WTC11 (cell line): ENCODE measurements at regions not wholly inside any gene's neighbourhood (a gene's known extent, or its start where the extent isn't known, plus 50 kb on each side); places are given as distances from the start of the nearest gene placed in this dataset.

Source experiments
- ATAC-seq: fragments of 200-7000 bp; cut with Tn5 transposase; 2 replicates; pipeline ENCODE4 v1.10.0; 2021; ENCODE audit warnings: mild to moderate bottlenecking, moderate library complexity
- CTCF ChIA-PET: fragments of 300-600 bp; sonication (Branson Sonifier 250); formaldehyde crosslinking; loops from one replicate; lab custom pipeline; 2021; ENCODE audit warnings: antibody characterized with exemption; lab: Charles Lee
- POLR2A ChIA-PET: fragments of 350-600 bp; sonication (Branson Sonifier 250); formaldehyde crosslinking; loops from one replicate; lab custom pipeline; 2021; ENCODE audit warnings: antibody characterized with exemption; lab: Charles Lee
- DNase-seq: peaks from one replicate; pipeline ENCODE4 v3.0.0; 2021; ENCODE audit warnings: low spot score
- H3K27ac Mint-ChIP-seq: 2 replicates; pipeline ENCODE4 v1.8.0; 2021; ENCODE audit warnings: mixed read lengths
- H3K27me3 Mint-ChIP-seq: 2 replicates; pipeline ENCODE4 v1.8.0; 2021; ENCODE audit warnings: low read depth, mild to moderate bottlenecking, moderate library complexity, mixed read lengths
- H3K36me3 Mint-ChIP-seq: 2 replicates; pipeline ENCODE4 v1.8.0; 2021; ENCODE audit warnings: mixed read lengths
- H3K4me1 Mint-ChIP-seq: 2 replicates; pipeline ENCODE4 v1.8.0; 2022; ENCODE audit warnings: mixed read lengths
- H3K4me3 Mint-ChIP-seq: 2 replicates; pipeline ENCODE4 v1.8.0; 2021; ENCODE audit warnings: mild to moderate bottlenecking, moderate library complexity, mixed read lengths
- H3K9me3 Mint-ChIP-seq: 2 replicates; pipeline ENCODE4 v1.8.0; 2021; ENCODE audit warnings: mixed read lengths
- EMX1 ChIP-seq: fragments of 250-450 bp; sonication (Bioruptor Pico); IDR thresholded peaks from 2 replicates; pipeline ENCODE4 v1.8.0; 2021; ENCODE audit warnings: mild to moderate bottlenecking
- ESRRA ChIP-seq: sonication (generic); formaldehyde crosslinking; IDR thresholded peaks from 2 replicates; pipeline ENCODE4 v1.8.1; 2022; ENCODE audit warnings: mild to moderate bottlenecking, missing genetic modification reagents, borderline replicate concordance
- ETV6 ChIP-seq: sonication (generic); formaldehyde crosslinking; IDR thresholded peaks from 2 replicates; pipeline ENCODE4 v1.8.1; 2022; ENCODE audit warnings: mild to moderate bottlenecking, missing genetic modification reagents
- HMGA2 ChIP-seq: fragments of 250-450 bp; sonication (Bioruptor Pico); IDR thresholded peaks from 2 replicates; pipeline ENCODE4 v1.4.0; 2021; ENCODE audit warnings: mild to moderate bottlenecking, moderate library complexity
- MYBL2 ChIP-seq: sonication (generic); formaldehyde crosslinking; IDR thresholded peaks from 2 replicates; pipeline ENCODE4 v1.8.1; 2023; ENCODE audit warnings: mild to moderate bottlenecking, moderate library complexity, missing genetic modification reagents
- NFATC4 ChIP-seq: fragments of 250-450 bp; sonication (Bioruptor Pico); IDR thresholded peaks from 2 replicates; pipeline ENCODE4 v1.9.0; 2021; ENCODE audit warnings: mild to moderate bottlenecking
- NFE2L1 ChIP-seq: sonication (generic); formaldehyde crosslinking; IDR thresholded peaks from 2 replicates; pipeline ENCODE4 v1.8.1; 2023; ENCODE audit warnings: missing genetic modification reagents
- NR2C2 ChIP-seq: sonication (generic); formaldehyde crosslinking; IDR thresholded peaks from 2 replicates; pipeline ENCODE4 v1.8.0; 2022; ENCODE audit warnings: mild to moderate bottlenecking, missing genetic modification reagents
- SP1 ChIP-seq: sonication (generic); formaldehyde crosslinking; conservative IDR thresholded peaks from 2 replicates; pipeline ENCODE4 v1.8.1; 2022; ENCODE audit warnings: missing genetic modification reagents
- TCF7 ChIP-seq: sonication (generic); formaldehyde crosslinking; IDR thresholded peaks from 2 replicates; pipeline ENCODE4 v1.8.0; 2022; ENCODE audit warnings: mild to moderate bottlenecking, low read depth, missing genetic modification reagents, moderate library complexity
- ZNF532 ChIP-seq: fragments of 250-450 bp; sonication (Bioruptor Pico); IDR thresholded peaks from 2 replicates; pipeline ENCODE4 v1.9.0; 2021; ENCODE audit warnings: mild to moderate bottlenecking, borderline replicate concordance
- TF ChIP-seq, protein P1 (sequence below): sonication (generic); formaldehyde crosslinking; IDR thresholded peaks from 2 replicates; pipeline ENCODE4 v1.8.0; 2022; ENCODE audit warnings: mild to moderate bottlenecking, missing genetic modification reagents
- TF ChIP-seq, protein P2 (sequence below): sonication (generic); formaldehyde crosslinking; IDR thresholded peaks from 2 replicates; pipeline ENCODE4 v1.8.1; 2023; ENCODE audit warnings: mild to moderate bottlenecking, missing genetic modification reagents
- TF ChIP-seq, protein P3 (sequence below): sonication (generic); formaldehyde crosslinking; IDR thresholded peaks from 2 replicates; pipeline ENCODE4 v1.8.0; 2023; ENCODE audit warnings: missing genetic modification reagents
- TF ChIP-seq, protein P4 (sequence below): sonication (generic); formaldehyde crosslinking; IDR thresholded peaks from 2 replicates; pipeline ENCODE4 v1.8.1; 2022; ENCODE audit warnings: low read depth, mild to moderate bottlenecking, moderate library complexity, missing genetic modification reagents, borderline replicate concordance

DNA sequence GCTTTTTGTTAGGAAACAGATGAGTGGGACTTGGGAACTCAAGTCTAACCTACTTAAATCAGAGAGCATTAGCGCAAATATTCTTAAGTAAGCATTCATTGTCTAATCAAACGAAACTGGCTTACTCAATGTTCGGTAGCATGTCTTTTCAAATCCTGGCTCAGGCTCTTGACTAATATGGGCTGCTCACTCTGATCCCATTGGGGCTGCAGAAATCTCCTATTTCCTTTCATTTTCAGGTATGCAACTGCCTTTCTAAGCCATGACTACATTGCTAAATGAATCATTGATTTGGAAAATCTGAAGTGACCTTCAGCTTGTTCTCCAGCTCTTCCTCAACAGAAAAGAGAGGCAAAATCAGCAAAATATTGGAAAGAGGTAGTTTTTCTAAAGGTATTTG lies 2084.4 kb upstream of the PIK3C3 start:
- no peak for ATAC-seq
- DNase-seq, result no peak
- CTCF ChIA-PET, result no interaction called here
- H3K27me3 Mint-ChIP-seq, result no peaks in the 10 kb centered on the region
- no peaks in the 10 kb centered on the region for H3K36me3 Mint-ChIP-seq
- H3K9me3 Mint-ChIP-seq, result no peaks in the 10 kb centered on the region
- TF ChIP-seq HMGA2 (CRISPR knock-in tag), result no peak
- no peak for TF ChIP-seq TCF7
- no peak overlapping the region for H3K4me3 Mint-ChIP-seq
- POLR2A ChIA-PET, result no interaction called here
- peaks cover 5% of the 10 kb centered on the region; the same call in 1 of the 2 replicates for H3K4me1 Mint-ChIP-seq
- no peak overlapping the region for H3K27ac Mint-ChIP-seq

GRCh38 chr18:39863916-39864315 lies 2091.1 kb upstream of the PIK3C3 start:
- POLR2A ChIA-PET, result no interaction called here
- H3K27ac Mint-ChIP-seq, result no peak overlapping the region
- TF ChIP-seq ESRRA (CRISPR knock-in tag), result no peak
- TF ChIP-seq, protein P1, sequence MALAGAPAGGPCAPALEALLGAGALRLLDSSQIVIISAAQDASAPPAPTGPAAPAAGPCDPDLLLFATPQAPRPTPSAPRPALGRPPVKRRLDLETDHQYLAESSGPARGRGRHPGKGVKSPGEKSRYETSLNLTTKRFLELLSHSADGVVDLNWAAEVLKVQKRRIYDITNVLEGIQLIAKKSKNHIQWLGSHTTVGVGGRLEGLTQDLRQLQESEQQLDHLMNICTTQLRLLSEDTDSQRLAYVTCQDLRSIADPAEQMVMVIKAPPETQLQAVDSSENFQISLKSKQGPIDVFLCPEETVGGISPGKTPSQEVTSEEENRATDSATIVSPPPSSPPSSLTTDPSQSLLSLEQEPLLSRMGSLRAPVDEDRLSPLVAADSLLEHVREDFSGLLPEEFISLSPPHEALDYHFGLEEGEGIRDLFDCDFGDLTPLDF (CRISPR knock-in tag), result no peak
- no peak for TF ChIP-seq SP1 (CRISPR knock-in tag)
- no peak for TF ChIP-seq NR2C2 (CRISPR knock-in tag)
- TF ChIP-seq NFE2L1 (CRISPR knock-in tag), result no peak
- TF ChIP-seq EMX1 (CRISPR knock-in tag), result no peak
- TF ChIP-seq, protein P2, sequence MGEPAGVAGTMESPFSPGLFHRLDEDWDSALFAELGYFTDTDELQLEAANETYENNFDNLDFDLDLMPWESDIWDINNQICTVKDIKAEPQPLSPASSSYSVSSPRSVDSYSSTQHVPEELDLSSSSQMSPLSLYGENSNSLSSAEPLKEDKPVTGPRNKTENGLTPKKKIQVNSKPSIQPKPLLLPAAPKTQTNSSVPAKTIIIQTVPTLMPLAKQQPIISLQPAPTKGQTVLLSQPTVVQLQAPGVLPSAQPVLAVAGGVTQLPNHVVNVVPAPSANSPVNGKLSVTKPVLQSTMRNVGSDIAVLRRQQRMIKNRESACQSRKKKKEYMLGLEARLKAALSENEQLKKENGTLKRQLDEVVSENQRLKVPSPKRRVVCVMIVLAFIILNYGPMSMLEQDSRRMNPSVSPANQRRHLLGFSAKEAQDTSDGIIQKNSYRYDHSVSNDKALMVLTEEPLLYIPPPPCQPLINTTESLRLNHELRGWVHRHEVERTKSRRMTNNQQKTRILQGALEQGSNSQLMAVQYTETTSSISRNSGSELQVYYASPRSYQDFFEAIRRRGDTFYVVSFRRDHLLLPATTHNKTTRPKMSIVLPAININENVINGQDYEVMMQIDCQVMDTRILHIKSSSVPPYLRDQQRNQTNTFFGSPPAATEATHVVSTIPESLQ (CRISPR knock-in tag), result no peak
- TF ChIP-seq, protein P3, sequence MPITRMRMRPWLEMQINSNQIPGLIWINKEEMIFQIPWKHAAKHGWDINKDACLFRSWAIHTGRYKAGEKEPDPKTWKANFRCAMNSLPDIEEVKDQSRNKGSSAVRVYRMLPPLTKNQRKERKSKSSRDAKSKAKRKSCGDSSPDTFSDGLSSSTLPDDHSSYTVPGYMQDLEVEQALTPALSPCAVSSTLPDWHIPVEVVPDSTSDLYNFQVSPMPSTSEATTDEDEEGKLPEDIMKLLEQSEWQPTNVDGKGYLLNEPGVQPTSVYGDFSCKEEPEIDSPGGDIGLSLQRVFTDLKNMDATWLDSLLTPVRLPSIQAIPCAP (CRISPR knock-in tag), result no peak
- TF ChIP-seq ZNF532, result no peak
- no peak for TF ChIP-seq MYBL2 (CRISPR knock-in tag)
- TF ChIP-seq NFATC4, result no peak
- TF ChIP-seq TCF7, result no peak
- no peak for TF ChIP-seq ETV6 (CRISPR knock-in tag)
- TF ChIP-seq, protein P4, sequence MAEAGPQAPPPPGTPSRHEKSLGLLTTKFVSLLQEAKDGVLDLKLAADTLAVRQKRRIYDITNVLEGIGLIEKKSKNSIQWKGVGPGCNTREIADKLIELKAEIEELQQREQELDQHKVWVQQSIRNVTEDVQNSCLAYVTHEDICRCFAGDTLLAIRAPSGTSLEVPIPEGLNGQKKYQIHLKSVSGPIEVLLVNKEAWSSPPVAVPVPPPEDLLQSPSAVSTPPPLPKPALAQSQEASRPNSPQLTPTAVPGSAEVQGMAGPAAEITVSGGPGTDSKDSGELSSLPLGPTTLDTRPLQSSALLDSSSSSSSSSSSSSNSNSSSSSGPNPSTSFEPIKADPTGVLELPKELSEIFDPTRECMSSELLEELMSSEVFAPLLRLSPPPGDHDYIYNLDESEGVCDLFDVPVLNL (CRISPR knock-in tag), result no peak
- no peaks in the 10 kb centered on the region for H3K36me3 Mint-ChIP-seq
- H3K9me3 Mint-ChIP-seq, result no peaks in the 10 kb centered on the region; the same call in 1 of the 2 replicates
- ATAC-seq, result no peak
- DNase-seq, result no peak
- H3K4me3 Mint-ChIP-seq, result no peak overlapping the region
- peaks cover 5% of the 10 kb centered on the region; the same call in 1 of the 2 replicates for H3K4me1 Mint-ChIP-seq
- no peaks in the 10 kb centered on the region for H3K27me3 Mint-ChIP-seq
- CTCF ChIA-PET, result interaction anchor here (0.5 kb wide), 1 partner anchor 271 kb away, joined by 3 read pairs; no protein-coding TSS in a partner anchor
